Suppressor macrophage treated with lipopolysaccharide for 4 hours (primary cell): ENCODE measurements at regions not wholly inside any gene's neighbourhood (a gene's known extent, or its start where the extent isn't known, plus 50 kb on each side); places are given as distances from the start of the nearest gene placed in this dataset.
"Not testable (repeated sequence)": the region's sequence is repeated elsewhere in the genome, so short reads cannot be mapped to it uniquely, and the experiment has no call there.

Experiments
- DNase-seq: peaks from one replicate; pipeline ENCODE4 v3.0.0-alpha.2; 2020

GRCh38 chr6:168192195-168192900, 113.3 kb upstream of the FRMD1 start:
- DNase-seq = no peak

GRCh38 chr6:168190646-168191443, 111.8 kb upstream of the FRMD1 start:
- DNase-seq = no peak

DNA sequence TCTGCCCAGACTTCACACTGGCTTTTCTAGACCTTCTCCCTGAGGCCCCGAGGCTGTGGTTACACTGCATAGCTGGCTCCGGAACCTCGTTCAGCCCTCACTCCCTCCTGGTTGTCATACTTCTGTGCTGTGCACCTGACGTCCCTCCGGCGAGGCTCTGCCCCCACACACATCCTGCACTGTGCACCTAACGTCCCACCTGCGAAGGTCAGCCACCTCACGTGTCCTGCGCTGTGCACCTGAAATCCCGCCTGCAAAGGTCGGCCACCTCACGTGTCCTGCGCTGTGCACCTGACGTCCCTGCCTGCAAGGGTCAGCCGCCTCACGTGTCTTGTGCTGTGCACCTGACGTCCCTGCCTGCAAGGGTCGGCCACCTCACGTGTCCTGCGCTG, 111.0 kb upstream of the FRMD1 start:
- no peak for DNase-seq

DNA sequence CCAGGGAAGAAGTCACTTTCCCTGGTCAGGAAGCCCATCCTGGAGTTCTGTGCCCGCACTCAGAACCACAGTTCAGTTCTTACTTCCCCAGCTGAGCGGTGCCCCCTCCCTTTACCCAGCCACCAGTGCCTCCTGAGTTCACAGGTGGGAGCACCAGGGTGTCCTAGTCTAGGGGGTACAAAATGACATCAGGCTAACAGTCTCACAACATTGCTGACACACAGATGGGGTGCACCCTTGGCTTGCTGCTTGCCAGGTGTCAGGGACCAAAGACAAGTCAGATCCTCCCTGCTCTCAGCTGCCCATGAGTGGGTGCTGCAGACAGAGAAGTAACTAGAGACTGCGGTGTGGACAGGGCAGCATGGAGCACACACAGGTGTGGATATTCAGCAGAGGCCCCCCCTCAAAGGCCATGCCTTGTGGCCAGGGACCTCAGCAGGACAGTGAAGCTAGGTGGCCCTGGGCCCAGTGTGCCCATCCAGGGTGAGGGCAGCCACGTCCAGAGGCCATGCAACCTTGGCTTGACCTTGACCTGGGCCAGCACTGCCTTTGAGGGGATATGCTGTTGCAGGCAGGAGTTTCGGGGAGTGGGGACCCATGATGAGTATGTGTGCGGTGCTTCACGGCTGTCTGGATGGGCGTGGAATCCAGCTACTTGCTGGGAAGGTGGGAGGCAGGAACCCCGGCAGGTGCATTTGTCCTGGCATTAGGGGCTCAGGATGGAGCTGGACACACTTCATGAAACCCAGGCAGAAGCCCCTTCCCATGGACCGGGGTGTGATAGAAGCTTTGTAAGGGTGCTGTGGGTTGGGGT, 110.4 kb upstream of the FRMD1 start:
- DNase-seq = no peak

GRCh38 chr6:168188369-168189199, 109.6 kb upstream of the FRMD1 start:
- no peak for DNase-seq

DNA sequence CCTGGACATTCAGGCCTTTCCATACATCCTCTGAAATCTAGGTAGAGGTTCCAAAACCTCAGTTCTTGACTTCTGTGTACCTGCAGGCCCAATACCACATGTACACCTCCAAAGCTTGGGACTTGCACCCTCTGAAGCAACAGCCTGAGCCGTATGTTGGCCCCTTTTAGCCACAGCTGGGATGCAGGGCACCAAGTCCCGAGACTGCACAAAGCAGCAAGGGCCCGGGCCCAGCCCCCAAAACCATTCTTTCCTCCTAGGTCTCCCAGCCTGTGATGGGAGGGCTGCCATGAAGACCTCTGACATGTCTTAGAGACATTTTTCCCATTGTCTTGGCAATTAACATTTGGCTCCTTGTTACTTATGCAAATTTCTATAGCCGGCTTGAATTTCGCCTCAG, 107.4 kb upstream of the FRMD1 start:
- DNase-seq = no peak

DNA sequence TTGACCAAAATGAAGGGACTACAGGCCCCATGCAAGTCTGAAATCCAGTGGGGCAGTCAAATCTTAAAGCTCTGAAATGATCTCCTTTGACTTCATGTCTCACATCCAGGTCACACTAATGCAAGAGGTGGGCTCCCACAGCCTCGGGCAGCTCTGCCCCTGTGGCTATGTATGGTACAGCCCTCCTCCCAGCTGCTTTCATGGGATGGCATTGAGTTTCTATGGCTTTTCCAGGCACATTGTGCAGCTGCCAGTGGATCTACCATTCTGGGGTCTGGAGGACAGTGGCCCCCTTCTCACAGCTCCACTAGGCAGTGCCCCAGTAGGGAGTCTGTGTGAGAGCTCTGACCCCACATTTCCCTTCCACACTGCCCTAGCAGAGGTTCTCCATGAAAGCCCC, 107.0 kb upstream of the FRMD1 start:
- not testable (repeated sequence) for DNase-seq

DNA sequence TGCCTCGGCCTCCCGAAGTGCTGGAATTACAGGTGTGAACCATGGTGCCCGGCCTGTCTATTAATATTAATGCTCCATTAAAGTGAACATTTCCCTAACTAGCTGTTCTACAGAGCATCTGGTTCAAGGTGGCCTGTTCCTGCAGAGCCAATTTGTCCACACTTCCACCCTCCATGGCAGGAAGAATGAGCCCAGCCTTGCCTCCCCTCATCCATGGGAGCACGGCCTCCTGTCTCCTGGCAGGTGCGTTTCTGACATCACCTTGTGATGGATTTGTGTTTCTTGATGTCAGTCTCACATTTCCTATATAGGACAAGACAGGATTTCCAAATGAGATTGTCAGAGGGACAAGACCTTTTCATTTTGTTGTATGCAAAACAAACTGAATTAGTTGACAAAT, 105.7 kb upstream of the FRMD1 start:
- DNase-seq = no peak

GRCh38 chr6:168183613-168183970, 104.6 kb upstream of the FRMD1 start:
- no peak for DNase-seq

GRCh38 chr6:168182908-168183612, 104.0 kb upstream of the FRMD1 start:
- no peak for DNase-seq

- DNase-seq = no peak
Observed at GRCh38 chr6:168182366-168182765, 103.4 kb upstream of the FRMD1 start.

- DNase-seq = no peak
Observed at GRCh38 chr6:168181876-168182275, 102.9 kb upstream of the FRMD1 start.

GRCh38 chr6:168181316-168181715, 102.3 kb upstream of the FRMD1 start:
- DNase-seq = no peak

DNA sequence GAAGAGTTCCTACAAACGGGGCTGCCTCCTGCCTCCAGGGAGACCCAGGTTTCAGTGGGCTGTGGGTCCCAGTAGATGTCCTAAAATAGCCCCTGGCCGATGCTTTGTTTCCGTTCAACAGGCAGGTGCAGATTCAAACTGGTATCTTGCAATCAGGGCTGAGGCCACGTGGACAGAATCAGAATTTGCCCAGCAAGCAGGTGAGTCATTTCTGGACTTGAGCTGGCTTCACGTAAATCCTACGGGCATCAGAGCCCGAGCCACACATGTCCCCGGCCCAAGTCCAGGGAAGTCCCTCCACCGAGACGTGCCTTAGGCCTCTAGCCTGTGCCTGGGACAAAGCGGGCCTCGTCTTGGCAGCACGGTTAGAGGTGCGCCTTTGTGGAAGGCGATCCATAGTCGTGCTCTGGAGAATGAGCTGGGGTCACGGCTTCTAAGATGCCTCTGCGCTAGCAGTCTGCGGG, 101.6 kb upstream of the FRMD1 start:
- DNase-seq = no peak

GRCh38 chr6:168179702-168180382, 100.8 kb upstream of the FRMD1 start:
- DNase-seq = no peak

- DNase-seq = no peak
Observed at GRCh38 chr6:168179133-168179532, 100.1 kb upstream of the FRMD1 start.

DNA sequence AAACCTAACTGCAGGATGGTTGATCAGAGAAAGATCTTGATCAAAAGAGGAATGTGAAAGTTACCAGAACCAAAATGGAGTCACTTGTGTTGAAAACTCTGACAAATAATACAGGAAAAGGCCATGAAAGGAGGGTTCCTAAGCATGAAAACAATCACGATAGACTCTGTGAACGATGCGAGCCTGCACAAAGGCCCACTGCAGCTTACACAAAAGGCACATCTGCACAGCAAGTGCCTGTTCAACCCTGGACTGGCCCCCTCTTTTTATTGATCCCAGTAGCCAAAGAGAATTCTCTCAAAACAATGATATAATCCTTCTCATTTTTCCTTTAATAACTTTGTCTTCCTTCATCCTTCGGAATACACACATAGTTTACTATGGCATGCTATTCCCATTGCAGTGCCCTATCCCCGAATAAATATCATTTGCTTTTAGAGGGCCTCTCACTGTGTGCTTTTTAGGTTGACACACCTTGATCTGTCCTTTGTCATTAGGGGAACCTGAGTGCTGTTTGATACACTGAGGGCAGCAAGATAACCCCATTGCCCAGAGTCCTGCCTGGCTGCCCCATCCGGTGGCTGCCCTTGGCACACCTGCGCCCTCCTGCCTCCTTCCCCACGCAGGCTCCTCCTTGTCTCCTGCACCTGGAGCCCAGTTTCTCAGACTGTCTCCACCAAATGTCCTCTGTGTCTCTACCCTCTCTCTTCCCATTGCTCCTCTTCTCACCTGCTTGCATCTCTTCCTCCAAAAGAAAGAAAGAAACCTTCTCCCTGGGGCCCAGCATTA, 98.3 kb upstream of the FRMD1 start:
- no peak for DNase-seq

DNA sequence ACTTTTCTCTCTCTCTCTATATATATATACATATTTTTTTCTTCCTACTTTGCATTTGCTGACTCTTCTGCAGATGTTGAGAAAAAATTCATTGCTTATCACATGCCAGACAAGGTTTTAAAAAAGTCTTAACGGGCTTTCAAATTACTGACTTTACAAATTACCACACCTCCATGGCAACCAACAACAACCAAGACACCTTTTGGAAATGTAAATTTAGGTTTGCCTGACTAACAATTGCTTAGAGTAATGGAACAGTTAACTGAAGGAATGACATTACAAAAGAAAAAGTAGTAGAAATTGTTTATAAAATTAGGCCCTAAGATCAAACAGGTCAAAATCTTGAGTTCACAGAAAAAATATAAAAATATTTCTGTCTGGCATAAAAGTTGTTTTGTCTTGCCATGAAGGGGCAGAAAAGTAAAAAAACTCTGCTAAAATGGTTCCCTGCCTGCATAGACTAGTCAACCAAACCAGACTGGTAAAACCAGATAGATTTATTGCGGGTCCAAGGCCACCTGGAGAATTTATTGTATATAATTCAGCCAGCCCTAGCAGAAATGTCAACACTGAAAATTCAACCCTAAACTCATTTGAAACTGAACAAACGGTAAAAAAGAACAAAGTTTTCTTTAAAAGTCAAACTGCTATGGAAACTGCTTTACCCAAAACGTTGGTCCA, 92.8 kb upstream of the FRMD1 start:
- no peak for DNase-seq

DNA sequence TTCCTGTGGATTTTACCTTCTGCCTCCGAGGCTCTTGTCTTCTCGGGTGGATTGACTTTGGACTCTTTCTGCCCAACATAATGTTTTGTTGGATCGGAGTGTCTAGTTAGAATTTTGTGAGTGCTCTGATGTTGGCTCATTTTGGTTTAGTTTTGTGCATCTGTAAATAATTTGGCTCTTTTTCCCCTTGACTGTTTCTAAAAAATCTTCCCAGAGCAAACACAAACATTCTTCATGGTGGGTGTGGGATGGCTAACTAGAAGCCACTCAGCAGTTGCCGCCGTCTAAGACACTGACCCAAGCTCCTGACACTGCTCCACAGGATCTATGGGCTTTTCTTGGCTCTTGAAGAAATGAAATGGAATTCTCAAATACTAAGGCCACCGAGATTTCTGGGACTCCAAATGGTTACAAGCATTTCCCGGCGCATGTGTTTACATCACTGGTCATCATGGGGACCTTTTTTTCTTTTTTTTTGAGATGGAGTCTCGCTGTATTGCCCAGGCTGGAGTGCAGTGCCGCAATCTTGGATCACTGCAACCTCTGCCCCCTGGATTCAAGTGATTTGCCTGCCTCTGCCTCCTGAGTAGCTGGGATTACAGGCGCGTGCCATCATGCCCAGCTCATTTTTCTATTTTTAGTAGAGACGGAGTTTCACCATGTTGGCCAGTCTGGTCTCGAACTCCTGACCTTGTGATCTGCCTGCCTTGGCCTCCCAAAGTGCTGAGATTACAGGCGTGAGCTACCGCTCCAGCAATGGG, 92.0 kb upstream of the FRMD1 start:
- no peak for DNase-seq
